SU-DHL-6 (cell line): ENCODE measurements at regions not wholly inside any gene's neighbourhood (a gene's known extent, or its start where the extent isn't known, plus 50 kb on each side); places are given as distances from the start of the nearest gene placed in this dataset.
A peak's percentile ranks its signal among the peaks of the same experiment; 100 is the strongest.

Source experiments
- H2AFZ ChIP-seq: fragments of 200-600 bp; sonication (generic); 2 replicates; pipeline ENCODE4 v1.6.1; 2014; ENCODE audit warnings: low read depth, mild to moderate bottlenecking, moderate library complexity, mixed read lengths, antibody characterized with exemption, low read length; ENCODE audit not compliant: severe bottlenecking
- H3F3A ChIP-seq: fragments of 200-600 bp; shearing (Covaris generic); 2 replicates; pipeline ENCODE4 v1.6.0; 2016; ENCODE audit warnings: antibody characterized with exemption, mild to moderate bottlenecking; ENCODE audit not compliant: insufficient read depth
- H3K27ac ChIP-seq: fragments of 200-600 bp; sonication (generic); 2 replicates; pipeline ENCODE4 v1.5.1; 2016; ENCODE audit warnings: low read depth, mild to moderate bottlenecking, low read length, moderate library complexity, mixed read lengths
- H3K27me3 ChIP-seq: fragments of 200-600 bp; sonication (generic), shearing (Covaris generic); 2 replicates; pipeline ENCODE4 v1.6.0; 2014; ENCODE audit warnings: mild to moderate bottlenecking, low read length
- H3K36me3 ChIP-seq: fragments of 200-600 bp; sonication (generic); 2 replicates; pipeline ENCODE4 v1.6.1; 2014; ENCODE audit warnings: mild to moderate bottlenecking, low read length, mixed read lengths
- H3K4me2 ChIP-seq: fragments of 300-600, 200-600 bp; shearing (Covaris generic), sonication (generic); 2 replicates; pipeline ENCODE4 v1.6.0; 2014; ENCODE audit warnings: low read length, low read depth, mild to moderate bottlenecking; ENCODE audit not compliant: poor library complexity, severe bottlenecking
- H3K4me3 ChIP-seq: fragments of 200-600 bp; sonication (generic); 2 replicates; pipeline ENCODE4 v1.5.1; 2014; ENCODE audit warnings: antibody characterized with exemption, low read length, mild to moderate bottlenecking, mixed read lengths; ENCODE audit not compliant: insufficient read depth, poor library complexity, severe bottlenecking
- H3K79me2 ChIP-seq: fragments of 200-600 bp; sonication (generic); 2 replicates; pipeline ENCODE4 v1.6.1; 2014; ENCODE audit warnings: mild to moderate bottlenecking, low read length, moderate library complexity; ENCODE audit not compliant: insufficient read depth
- H3K9ac ChIP-seq: fragments of 200-600 bp; sonication (generic); 2 replicates; pipeline ENCODE4 v1.7.0; 2014; ENCODE audit warnings: mild to moderate bottlenecking, low read length
- H3K9me2 ChIP-seq: fragments of 200-600 bp; sonication (generic); replicated peaks from 2 replicates; pipeline ENCODE4 v1.6.1; 2014; ENCODE audit warnings: low read length; ENCODE audit not compliant: insufficient read depth
- H3K9me3 ChIP-seq: fragments of 200-600 bp; sonication (generic); 2 replicates; pipeline ENCODE4 v1.6.1; 2014; ENCODE audit warnings: low read length, mixed read lengths; ENCODE audit not compliant: insufficient read depth
- H4K20me1 ChIP-seq: fragments of 200-600 bp; sonication (generic); 2 replicates; pipeline ENCODE4 v1.6.1; 2014; ENCODE audit warnings: low read depth, mild to moderate bottlenecking, antibody characterized with exemption, low read length, moderate library complexity, mixed read lengths
- EZH2phosphoT487 ChIP-seq: fragments of 200-600 bp; sonication (generic), shearing (Covaris generic); conservative IDR thresholded peaks from 2 replicates; pipeline ENCODE4 v1.6.1; 2018; ENCODE audit warnings: mild to moderate bottlenecking, antibody characterized with exemption, low read length, moderate library complexity, mixed read lengths
- TF ChIP-seq, protein P1 (sequence below): fragments of 200-600 bp; sonication (generic); IDR thresholded peaks from one replicate; pipeline ENCODE4 v1.5.1; 2017; ENCODE audit warnings: antibody characterized with exemption, mild to moderate bottlenecking, low read length, moderate library complexity; ENCODE audit not compliant: insufficient read depth, poor library complexity, severe bottlenecking

DNA sequence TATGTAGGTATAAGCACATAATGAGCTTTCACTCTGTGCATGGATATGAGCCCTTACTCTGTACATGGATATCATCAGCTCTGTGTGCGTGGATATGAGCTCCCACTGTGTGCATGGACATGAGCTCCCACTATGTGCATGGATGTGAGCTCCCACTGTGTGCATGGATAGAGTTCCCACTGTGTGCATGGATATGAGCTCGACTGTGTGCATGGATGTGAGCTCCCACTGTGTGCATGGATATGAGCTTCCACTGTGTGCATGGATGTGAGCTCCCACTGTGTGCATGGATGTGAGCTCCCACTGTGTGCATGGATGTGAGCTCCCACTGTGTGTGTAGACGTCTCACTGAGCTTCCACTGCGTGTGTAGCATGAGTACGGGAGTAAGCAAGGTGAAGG, 149.3 kb upstream of the ALKAL2 start:
- Histone ChIP-seq H3K27ac (peak overlapping the region; percentile 90), H3K27me3 (no peaks in the 10 kb centered on the region), H3K9me2 (no peaks in the 10 kb centered on the region), H3K79me2 (no peaks in the 10 kb centered on the region), H2AFZ (no peak overlapping the region), H3K4me3 (no peak overlapping the region), H3K9ac (0 out of 2 replicates have a peak overlapping the region, but pooled peaks have one; percentile 41), H3K4me2 (peak overlapping the region; percentile 72), H3F3A (peaks cover 5% of the 10 kb centered on the region), H3K36me3 (no peaks in the 10 kb centered on the region), H4K20me1 (no peaks in the 10 kb centered on the region), H3K9me3 (no peaks in the 10 kb centered on the region)
- no peak for TF ChIP-seq EZH2phosphoT487
- TF ChIP-seq, protein P1, sequence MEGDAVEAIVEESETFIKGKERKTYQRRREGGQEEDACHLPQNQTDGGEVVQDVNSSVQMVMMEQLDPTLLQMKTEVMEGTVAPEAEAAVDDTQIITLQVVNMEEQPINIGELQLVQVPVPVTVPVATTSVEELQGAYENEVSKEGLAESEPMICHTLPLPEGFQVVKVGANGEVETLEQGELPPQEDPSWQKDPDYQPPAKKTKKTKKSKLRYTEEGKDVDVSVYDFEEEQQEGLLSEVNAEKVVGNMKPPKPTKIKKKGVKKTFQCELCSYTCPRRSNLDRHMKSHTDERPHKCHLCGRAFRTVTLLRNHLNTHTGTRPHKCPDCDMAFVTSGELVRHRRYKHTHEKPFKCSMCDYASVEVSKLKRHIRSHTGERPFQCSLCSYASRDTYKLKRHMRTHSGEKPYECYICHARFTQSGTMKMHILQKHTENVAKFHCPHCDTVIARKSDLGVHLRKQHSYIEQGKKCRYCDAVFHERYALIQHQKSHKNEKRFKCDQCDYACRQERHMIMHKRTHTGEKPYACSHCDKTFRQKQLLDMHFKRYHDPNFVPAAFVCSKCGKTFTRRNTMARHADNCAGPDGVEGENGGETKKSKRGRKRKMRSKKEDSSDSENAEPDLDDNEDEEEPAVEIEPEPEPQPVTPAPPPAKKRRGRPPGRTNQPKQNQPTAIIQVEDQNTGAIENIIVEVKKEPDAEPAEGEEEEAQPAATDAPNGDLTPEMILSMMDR, result no peak

GRCh38 chr2:436205-436604, 148.3 kb upstream of the ALKAL2 start:
- H3K4me3 ChIP-seq, result no peak overlapping the region
- no peaks in the 10 kb centered on the region for H3K79me2 ChIP-seq

GRCh38 chr2:434625-435024, 146.7 kb upstream of the ALKAL2 start:
- H4K20me1 ChIP-seq, result no peaks in the 10 kb centered on the region
- H3K27ac ChIP-seq, result no peak overlapping the region
- no peaks in the 10 kb centered on the region for H3K9me2 ChIP-seq
- H3K9ac ChIP-seq, result no peak overlapping the region
- no peak overlapping the region for H3K4me3 ChIP-seq
- no peaks in the 10 kb centered on the region for H3K27me3 ChIP-seq
- H3K9me3 ChIP-seq, result no peaks in the 10 kb centered on the region
- H3K4me2 ChIP-seq, result no peak overlapping the region
- H3K79me2 ChIP-seq, result no peaks in the 10 kb centered on the region
- TF ChIP-seq EZH2phosphoT487, result no peak
- TF ChIP-seq, protein P1, result no peak
- H3F3A ChIP-seq, result peaks cover 5% of the 10 kb centered on the region
- H2AFZ ChIP-seq, result no peak overlapping the region
- no peaks in the 10 kb centered on the region for H3K36me3 ChIP-seq

More at GRCh38 chr2:436205-436604, 148.3 kb upstream of the ALKAL2 start:
- Histone ChIP-seq H3K9me3 (no peaks in the 10 kb centered on the region), H3K4me2 (no peak overlapping the region), H3K9me2 (no peaks in the 10 kb centered on the region), H3K36me3 (no peaks in the 10 kb centered on the region), H3K9ac (no peak overlapping the region), H3K27me3 (no peaks in the 10 kb centered on the region), H3F3A (peaks cover 5% of the 10 kb centered on the region), H4K20me1 (no peaks in the 10 kb centered on the region), H2AFZ (no peak overlapping the region), H3K27ac (no peak overlapping the region)
- TF ChIP-seq, protein P1, result no peak
- TF ChIP-seq EZH2phosphoT487, result no peak

DNA sequence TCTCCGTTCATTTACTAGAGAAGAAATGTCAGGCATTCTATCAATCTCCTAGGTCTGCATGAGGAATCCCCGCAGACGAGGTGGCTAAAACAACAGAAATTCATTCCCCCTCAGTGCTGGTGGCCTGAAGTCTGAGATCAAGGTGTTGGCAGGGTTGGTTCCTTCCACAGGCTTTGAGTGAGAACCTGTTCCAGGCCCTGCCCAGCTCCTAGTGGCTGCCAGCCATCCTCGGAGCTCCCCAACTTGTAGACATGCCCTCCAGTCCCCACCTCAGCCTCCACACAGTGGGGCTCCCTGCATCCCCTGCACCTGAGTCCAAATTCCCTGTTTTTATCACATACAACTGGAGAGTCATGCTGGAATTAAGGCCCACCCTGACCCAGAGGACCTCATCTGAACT, 145.3 kb upstream of the ALKAL2 start:
- H3K4me2 ChIP-seq, result no peak overlapping the region
- TF ChIP-seq, protein P1, result no peak
- H3K9ac ChIP-seq, result no peak overlapping the region
- H3K27me3 ChIP-seq, result no peaks in the 10 kb centered on the region
- H3K36me3 ChIP-seq, result no peaks in the 10 kb centered on the region
- H4K20me1 ChIP-seq, result no peaks in the 10 kb centered on the region
- no peak overlapping the region for H3K27ac ChIP-seq
- H3K9me3 ChIP-seq, result no peaks in the 10 kb centered on the region
- no peaks in the 10 kb centered on the region for H3K79me2 ChIP-seq
- H3F3A ChIP-seq, result peaks cover 5% of the 10 kb centered on the region
- no peak overlapping the region for H3K4me3 ChIP-seq
- no peaks in the 10 kb centered on the region for H3K9me2 ChIP-seq
- H2AFZ ChIP-seq, result no peak overlapping the region
